Stimulated activated naive CD4-positive, alpha-beta T cell (primary cell): ENCODE measurements at regions not wholly inside any gene's neighbourhood (a gene's known extent, or its start where the extent isn't known, plus 50 kb on each side); places are given as distances from the start of the nearest gene placed in this dataset.
"Not testable (repeated sequence)": the region's sequence is repeated elsewhere in the genome, so short reads cannot be mapped to it uniquely, and the experiment has no call there.

Source experiments
- DNase-seq, 6 experiments: peaks; one replicate each; lab custom pipeline; 2025; lab: John Stamatoyannopoulos, UW

GRCh38 chr12:131313635-131314034 is 359.9 kb downstream of the ADGRD1 start:
- no peak for DNase-seq

DNA sequence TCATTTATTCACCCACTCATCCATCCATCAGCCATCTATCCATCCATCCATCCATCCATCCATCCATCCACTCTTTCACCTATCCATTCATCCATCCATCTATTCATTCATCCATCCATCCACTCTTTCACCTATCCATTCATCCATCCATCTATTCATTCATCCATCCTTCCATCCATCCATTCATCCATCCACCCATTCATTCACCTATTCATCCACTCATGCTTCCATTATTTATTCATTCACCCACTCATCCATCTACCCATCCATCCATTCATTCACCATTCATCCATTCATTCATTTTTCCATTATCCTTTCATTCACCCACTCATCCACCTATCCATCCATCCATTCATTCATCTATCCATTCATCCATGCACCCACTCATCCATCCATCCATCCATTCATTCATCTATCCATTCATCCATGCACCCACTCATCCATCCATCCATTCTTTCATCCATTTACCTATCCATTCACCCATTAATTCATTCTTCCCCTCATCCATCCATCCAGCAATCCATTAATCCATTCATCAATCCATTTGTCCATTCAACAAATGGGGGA is 360.9 kb downstream of the ADGRD1 start:
- no peak for DNase-seq

GRCh38 chr12:131315601-131316000 is 361.9 kb downstream of the ADGRD1 start:
- DNase-seq: no peak

DNA sequence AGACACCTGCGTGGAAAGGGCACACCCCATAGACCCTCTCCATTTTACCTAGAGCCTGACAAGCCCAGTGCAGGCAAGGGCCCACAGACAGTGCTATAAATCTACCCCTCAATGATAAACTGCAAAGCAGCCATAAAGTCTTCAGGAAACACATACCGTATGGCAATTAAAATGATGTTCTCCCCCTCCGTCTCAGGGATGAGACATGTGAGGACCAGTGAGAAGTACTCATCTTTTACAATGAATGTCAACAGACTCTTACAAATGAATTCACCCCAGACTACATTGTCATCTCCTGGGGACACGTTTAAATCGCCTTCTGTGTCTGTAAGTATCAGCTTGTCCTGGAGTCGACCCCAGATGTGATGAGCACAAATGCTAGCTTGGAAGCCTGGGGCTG is 362.7 kb downstream of the ADGRD1 start:
- no peak for DNase-seq

DNA sequence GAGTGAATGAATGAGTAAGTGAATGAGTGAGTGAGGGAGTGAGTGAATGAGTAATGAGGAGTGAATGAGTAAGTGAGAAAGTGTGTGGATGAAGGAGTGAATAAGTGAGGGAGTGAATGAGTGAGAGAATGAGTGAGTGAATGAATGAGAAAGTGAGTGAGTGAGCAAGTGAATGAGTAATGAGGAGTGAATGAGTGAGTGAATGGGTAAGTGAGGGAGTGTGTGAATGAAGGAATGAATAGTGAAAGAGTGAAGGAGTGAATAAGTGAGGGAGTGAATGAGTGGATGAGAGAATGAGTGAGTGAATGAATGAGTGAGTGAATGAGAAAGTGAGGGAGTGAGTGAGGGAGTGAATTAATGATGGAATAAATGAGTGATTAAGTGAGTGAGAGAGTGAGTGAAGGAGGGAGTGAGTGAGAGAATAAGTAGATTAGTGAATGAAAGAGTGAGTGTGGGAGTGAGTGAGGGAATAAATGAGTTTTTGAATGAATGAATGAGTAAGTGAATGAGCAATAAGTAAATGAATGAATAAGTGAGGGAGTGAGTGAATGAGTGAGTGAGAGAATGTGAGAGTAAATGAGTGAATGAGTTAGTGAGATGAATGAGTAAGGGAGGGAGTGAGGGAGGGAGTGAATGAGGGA is 364.5 kb downstream of the ADGRD1 start:
- no peak for DNase-seq

DNA sequence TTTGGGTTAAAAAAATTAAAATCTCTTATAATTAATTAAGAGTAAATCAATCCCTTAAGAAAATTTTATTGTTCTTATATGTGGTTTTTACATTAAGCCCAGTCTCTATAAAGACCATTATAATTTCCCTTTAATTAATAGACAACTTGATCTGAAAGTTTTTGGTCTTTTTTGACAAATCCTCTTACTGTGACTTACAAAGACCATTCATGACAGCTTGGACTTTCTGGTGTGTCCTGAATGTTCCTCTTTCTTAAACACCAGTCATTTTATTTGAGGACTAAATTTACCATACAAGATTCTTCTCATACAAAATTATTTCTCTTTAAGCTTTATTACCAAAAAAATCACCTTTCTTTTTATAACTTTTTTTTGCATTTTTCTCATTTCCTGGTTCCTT is 368.3 kb downstream of the ADGRD1 start:
- DNase-seq: no peak

- not testable (repeated sequence) for DNase-seq
Measured at GRCh38 chr12:131322460-131322859, 368.8 kb downstream of the ADGRD1 start.

- DNase-seq: no peak
Measured at GRCh38 chr12:131323879-131324278, 370.2 kb downstream of the ADGRD1 start.

DNA sequence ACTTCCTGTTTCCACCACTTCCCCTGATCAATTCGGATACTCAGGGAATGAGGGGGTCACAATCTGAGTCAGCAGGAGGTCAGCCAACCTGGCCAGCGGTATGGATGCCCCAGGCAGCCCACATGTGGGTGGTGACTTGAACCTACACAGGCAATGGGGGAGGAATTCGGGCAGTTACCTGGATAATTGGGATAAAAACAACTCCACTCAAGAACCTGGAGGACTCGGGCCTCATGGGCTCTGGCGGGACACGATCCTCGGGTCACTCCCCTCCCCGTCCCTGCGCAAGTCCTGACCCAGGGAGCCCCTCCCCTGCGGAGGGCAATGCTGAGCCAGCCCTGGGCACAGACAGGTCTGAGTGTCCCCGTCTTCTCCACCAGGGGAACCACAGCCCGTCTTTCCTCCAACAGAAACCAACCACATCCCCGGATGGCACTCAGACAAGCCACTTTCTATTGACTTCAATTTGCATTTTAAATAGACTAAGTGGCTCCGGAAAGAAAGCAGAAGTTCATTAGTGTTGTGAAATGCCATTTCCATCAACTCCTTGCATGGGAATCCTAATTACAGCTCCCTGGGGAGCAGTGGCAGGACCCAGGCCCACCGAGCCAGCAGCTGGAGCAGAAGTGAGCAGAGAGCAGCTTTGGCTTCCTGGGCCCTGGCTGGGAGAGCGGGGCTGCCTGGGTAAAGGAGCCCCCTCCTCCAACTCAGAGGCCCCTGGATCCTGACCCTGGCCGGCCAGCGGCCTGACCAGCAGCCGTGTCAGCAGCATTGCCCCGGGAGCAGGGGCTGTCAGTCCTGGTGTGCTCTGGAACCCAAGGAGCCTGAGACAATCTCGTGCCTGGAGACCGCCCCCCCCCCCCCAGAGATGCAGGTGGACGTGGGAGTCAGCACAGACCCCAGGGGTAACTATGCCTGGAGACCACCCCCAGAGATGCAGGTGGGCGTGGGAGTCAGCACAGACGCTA is 374.1 kb downstream of the ADGRD1 start:
- no peak for DNase-seq

- DNase-seq: not testable (repeated sequence)
Measured at GRCh38 chr12:131328861-131329845, 375.4 kb downstream of the ADGRD1 start.

DNA sequence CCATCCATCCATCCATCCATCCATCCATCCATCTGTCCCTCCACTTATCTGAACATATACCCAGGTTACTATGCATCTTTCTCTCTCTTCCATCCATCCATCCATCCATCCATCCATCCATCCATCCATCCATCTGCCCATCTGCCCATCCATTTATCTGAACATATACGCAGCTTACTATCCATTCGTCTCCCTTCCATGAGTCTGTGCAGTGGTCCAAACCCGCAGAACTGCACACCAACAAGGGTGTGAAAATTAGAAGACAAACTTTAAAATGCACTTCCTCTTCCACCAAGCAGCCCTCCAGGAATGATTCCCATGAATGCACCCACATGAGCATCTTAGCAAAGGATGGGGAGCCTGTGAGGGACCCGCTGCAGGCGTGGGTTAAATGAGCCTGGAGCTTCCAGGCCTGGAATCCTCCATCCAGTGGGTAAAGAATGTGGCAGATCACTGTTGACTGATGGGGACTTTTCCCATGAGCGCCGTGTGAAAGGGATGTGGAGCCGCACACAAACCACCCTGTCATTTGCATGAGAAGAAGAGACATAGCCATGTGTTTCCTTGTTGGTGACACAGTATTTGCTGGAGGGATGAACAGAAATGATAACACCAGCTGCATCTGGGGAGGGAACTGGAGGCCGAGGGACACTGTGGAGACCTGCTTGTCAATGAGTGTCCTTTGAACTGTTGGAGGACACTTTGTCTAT is 376.6 kb downstream of the ADGRD1 start:
- no peak for DNase-seq

DNA sequence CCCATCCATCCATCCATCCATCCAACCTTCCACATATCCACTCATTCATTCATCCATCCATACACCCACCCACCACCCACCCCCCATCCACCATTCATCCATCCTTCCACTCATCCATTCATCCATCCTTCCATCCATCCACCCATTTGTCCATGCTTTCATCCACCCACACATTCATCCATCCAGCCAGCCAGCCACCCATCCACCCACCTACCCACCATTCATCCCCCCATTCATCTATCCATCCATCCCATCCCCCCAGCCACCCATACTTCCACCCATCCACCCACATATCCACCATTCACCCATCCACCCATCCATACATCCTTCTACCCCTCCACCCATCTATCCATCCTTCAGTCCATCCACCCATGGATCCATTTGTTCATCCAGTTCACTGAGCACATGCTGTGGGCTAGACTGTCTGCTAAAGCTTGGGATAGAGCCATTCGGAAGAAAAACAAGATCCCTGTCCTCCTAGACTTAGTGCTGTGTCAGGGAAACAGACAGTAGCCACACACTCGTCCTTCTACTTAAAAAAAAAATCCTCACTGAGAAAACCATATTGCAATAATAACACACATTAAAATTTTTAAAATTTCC is 377.5 kb downstream of the ADGRD1 start:
- no peak for DNase-seq

GRCh38 chr12:131332224-131332623 is 378.5 kb downstream of the ADGRD1 start:
- DNase-seq: no peak

- DNase-seq: no peak
Measured at GRCh38 chr12:131333136-131333535, 377.8 kb upstream of the SFSWAP start.

GRCh38 chr12:131333621-131334440 is 377.1 kb upstream of the SFSWAP start:
- no peak for DNase-seq

DNA sequence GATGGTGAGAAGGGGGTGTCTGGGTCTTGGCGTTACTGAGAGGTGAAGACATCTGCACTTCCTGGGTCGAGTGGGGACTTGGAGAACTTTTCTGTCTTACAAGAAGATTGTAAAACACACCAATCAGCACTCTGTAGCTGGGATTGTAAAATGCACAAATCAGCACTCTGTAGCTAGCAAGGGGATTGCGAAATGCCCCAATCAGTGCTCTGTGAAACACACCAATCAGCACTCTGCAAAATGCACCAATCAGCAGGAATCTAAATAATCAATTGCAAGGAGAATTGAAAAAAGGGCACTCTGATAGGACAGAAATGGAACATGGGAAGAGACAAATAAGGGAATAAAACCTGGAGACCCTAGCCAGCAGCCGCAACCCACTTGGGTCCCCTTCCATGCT is 376.1 kb upstream of the SFSWAP start:
- DNase-seq: no peak

GRCh38 chr12:131335456-131335855 is 375.4 kb upstream of the SFSWAP start:
- DNase-seq: no peak

GRCh38 chr12:131337861-131338260 is 373.0 kb upstream of the SFSWAP start:
- not testable (repeated sequence) for DNase-seq

DNA sequence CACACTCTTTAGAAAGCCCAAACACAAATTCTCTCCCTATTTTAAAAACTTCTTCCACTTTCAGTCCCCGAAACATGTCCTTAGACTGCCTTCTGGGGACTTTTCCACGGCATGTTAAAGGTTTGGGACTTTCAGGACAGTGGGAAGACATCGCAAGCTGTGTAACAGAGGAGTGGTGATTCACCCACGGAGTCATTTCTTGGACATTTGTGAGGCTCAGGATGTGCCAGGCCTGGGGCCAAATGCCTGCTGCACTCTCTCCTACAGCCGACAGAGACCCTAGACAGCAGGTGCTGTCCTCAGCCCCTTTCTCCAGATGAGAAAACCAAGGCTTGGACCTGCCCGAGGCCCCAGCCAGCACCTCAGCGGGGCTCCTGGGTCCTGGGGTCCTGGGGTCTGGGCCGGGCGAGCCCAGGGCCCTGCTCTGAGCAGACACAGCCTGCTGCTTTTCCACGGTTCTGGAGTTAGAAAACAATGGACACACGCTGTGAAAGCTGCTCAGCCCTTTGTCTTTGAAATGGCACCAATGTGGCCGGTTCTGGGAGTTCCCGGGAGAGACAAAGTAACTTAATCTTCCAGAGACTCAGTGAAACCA is 370.2 kb upstream of the SFSWAP start:
- no peak for DNase-seq
